IPS-15b (cell line): ENCODE measurements at regions not wholly inside any gene's neighbourhood (a gene's known extent, or its start where the extent isn't known, plus 50 kb on each side); places are given as distances from the start of the nearest gene placed in this dataset.

Source experiments
- H3K27me3 ChIP-seq: one replicate; pipeline ENCODE4 v1.6.1; 2013; ENCODE audit warnings: low read length; ENCODE audit not compliant: control insufficient read depth, insufficient read depth
- H3K36me3 ChIP-seq: one replicate; pipeline ENCODE4 v1.6.1; 2013; ENCODE audit warnings: low read length; ENCODE audit not compliant: control insufficient read depth, insufficient read depth
- H3K4me1 ChIP-seq: one replicate; pipeline ENCODE4 v1.6.1; 2013; ENCODE audit warnings: mild to moderate bottlenecking, low read length; ENCODE audit not compliant: control insufficient read depth, insufficient read depth
- H3K4me3 ChIP-seq: one replicate; pipeline ENCODE4 v1.5.1; 2013; ENCODE audit warnings: low read depth, low read length
- H3K9ac ChIP-seq: one replicate; pipeline ENCODE4 v1.6.1; 2013; ENCODE audit warnings: low read depth, mild to moderate bottlenecking, low read length
- H3K9me3 ChIP-seq: one replicate; pipeline ENCODE4 v1.6.1; 2013; ENCODE audit warnings: mild to moderate bottlenecking, low read length; ENCODE audit not compliant: control insufficient read depth, insufficient read depth

GRCh38 chr1:5754817-5755551, 237.2 kb downstream of the NPHP4 start:
- H3K27me3 ChIP-seq = no peaks in the 10 kb centered on the region
- H3K9ac ChIP-seq = no peak overlapping the region
- no peak overlapping the region for H3K4me3 ChIP-seq
- no peaks in the 10 kb centered on the region for H3K9me3 ChIP-seq
- H3K4me1 ChIP-seq = no peaks in the 10 kb centered on the region
- no peaks in the 10 kb centered on the region for H3K36me3 ChIP-seq

GRCh38 chr1:5753549-5754421, 238.4 kb downstream of the NPHP4 start:
- no peak overlapping the region for H3K9ac ChIP-seq
- no peaks in the 10 kb centered on the region for H3K27me3 ChIP-seq

GRCh38 chr1:5752746-5753548, 239.3 kb downstream of the NPHP4 start:
- Histone ChIP-seq H3K4me1 (no peaks in the 10 kb centered on the region), H3K9ac (no peak overlapping the region), H3K36me3 (no peaks in the 10 kb centered on the region), H3K4me3 (no peak overlapping the region), H3K9me3 (no peaks in the 10 kb centered on the region), H3K27me3 (no peaks in the 10 kb centered on the region)

More at GRCh38 chr1:5753549-5754421, 238.4 kb downstream of the NPHP4 start:
- no peak overlapping the region for H3K4me3 ChIP-seq
- no peaks in the 10 kb centered on the region for H3K9me3 ChIP-seq
- no peaks in the 10 kb centered on the region for H3K36me3 ChIP-seq
- no peaks in the 10 kb centered on the region for H3K4me1 ChIP-seq

- no peak overlapping the region for H3K4me3 ChIP-seq
- H3K27me3 ChIP-seq = no peaks in the 10 kb centered on the region
- H3K4me1 ChIP-seq = no peaks in the 10 kb centered on the region
- no peaks in the 10 kb centered on the region for H3K9me3 ChIP-seq
- H3K36me3 ChIP-seq = no peaks in the 10 kb centered on the region
- no peak overlapping the region for H3K9ac ChIP-seq
Observed at GRCh38 chr1:5751833-5752745, 240.1 kb downstream of the NPHP4 start.

GRCh38 chr1:5751163-5751540, 241.1 kb downstream of the NPHP4 start:
- H3K9ac ChIP-seq = no peak overlapping the region
- H3K36me3 ChIP-seq = no peaks in the 10 kb centered on the region
- H3K4me3 ChIP-seq = no peak overlapping the region
- no peaks in the 10 kb centered on the region for H3K27me3 ChIP-seq
- no peaks in the 10 kb centered on the region for H3K4me1 ChIP-seq
- no peaks in the 10 kb centered on the region for H3K9me3 ChIP-seq

- Histone ChIP-seq H3K36me3 (no peaks in the 10 kb centered on the region), H3K4me3 (no peak overlapping the region), H3K27me3 (no peaks in the 10 kb centered on the region), H3K9me3 (no peaks in the 10 kb centered on the region), H3K4me1 (no peaks in the 10 kb centered on the region), H3K9ac (no peak overlapping the region)
Observed at GRCh38 chr1:5750186-5751162, 241.8 kb downstream of the NPHP4 start.

GRCh38 chr1:5748286-5749225, 243.7 kb downstream of the NPHP4 start:
- H3K9me3 ChIP-seq = no peaks in the 10 kb centered on the region
- no peaks in the 10 kb centered on the region for H3K4me1 ChIP-seq
- no peak overlapping the region for H3K9ac ChIP-seq
- H3K4me3 ChIP-seq = no peak overlapping the region
- H3K27me3 ChIP-seq = no peaks in the 10 kb centered on the region
- H3K36me3 ChIP-seq = no peaks in the 10 kb centered on the region

- Histone ChIP-seq H3K4me1 (no peaks in the 10 kb centered on the region), H3K4me3 (no peak overlapping the region), H3K27me3 (no peaks in the 10 kb centered on the region), H3K9me3 (no peaks in the 10 kb centered on the region), H3K36me3 (no peaks in the 10 kb centered on the region), H3K9ac (no peak overlapping the region)
Observed at GRCh38 chr1:5747426-5748285, 244.6 kb downstream of the NPHP4 start.
